HFF-Myc (cell line): ENCODE measurements at regions not wholly inside any gene's neighbourhood (a gene's known extent, or its start where the extent isn't known, plus 50 kb on each side); places are given as distances from the start of the nearest gene placed in this dataset.
"Not testable (repeated sequence)": the region's sequence is repeated elsewhere in the genome, so short reads cannot be mapped to it uniquely, and the experiment has no call there.

Source experiments
- DNase-seq: peaks from one replicate; pipeline ENCODE4 v3.0.0-alpha.2; 2011; ENCODE audit warnings: low read depth; ENCODE audit errors: extremely low read depth
- H3K4me3 ChIP-seq: replicated peaks from 2 replicates; pipeline ENCODE4 v1.5.1; 2011; ENCODE audit warnings: low read depth, mild to moderate bottlenecking, control low read depth, low read length
- TF ChIP-seq, protein P1 (sequence below): IDR thresholded peaks from 2 replicates; pipeline ENCODE4 v1.5.1; 2012; ENCODE audit warnings: mild to moderate bottlenecking, low read depth, low read length, control low read depth; ENCODE audit errors: missing control alignments

GRCh38 chr6:74346936-74347535 lies 651.0 kb downstream of the CD109 start:
- no peak for DNase-seq
- no peak overlapping the region for H3K4me3 ChIP-seq
- TF ChIP-seq, protein P1, sequence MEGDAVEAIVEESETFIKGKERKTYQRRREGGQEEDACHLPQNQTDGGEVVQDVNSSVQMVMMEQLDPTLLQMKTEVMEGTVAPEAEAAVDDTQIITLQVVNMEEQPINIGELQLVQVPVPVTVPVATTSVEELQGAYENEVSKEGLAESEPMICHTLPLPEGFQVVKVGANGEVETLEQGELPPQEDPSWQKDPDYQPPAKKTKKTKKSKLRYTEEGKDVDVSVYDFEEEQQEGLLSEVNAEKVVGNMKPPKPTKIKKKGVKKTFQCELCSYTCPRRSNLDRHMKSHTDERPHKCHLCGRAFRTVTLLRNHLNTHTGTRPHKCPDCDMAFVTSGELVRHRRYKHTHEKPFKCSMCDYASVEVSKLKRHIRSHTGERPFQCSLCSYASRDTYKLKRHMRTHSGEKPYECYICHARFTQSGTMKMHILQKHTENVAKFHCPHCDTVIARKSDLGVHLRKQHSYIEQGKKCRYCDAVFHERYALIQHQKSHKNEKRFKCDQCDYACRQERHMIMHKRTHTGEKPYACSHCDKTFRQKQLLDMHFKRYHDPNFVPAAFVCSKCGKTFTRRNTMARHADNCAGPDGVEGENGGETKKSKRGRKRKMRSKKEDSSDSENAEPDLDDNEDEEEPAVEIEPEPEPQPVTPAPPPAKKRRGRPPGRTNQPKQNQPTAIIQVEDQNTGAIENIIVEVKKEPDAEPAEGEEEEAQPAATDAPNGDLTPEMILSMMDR = no peak

DNA sequence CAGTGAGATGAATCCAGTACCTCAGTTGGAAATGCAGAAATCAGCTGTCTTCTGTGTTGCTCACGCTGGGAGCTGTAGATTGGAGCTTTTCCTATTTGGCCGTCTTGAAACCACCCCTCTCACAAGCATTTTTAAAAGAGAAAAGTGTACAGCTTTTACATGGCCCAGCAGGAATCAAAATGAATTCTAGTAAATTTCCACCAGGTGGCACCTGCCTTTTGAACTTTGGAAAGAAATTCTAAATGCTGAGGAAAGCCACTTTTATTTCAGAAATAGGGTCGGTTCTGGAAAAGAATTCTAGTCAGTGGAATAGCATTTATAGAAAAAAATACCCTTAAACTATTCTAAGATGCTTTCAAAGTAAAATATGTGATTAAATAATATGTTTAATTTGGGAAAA lies 647.8 kb downstream of the CD109 start:
- H3K4me3 ChIP-seq = no peak overlapping the region
- no peak for DNase-seq
- TF ChIP-seq, protein P1 = peak; percentile 10

GRCh38 chr6:74343321-74343720 lies 647.3 kb downstream of the CD109 start:
- not testable (repeated sequence) for DNase-seq, H3K4me3 ChIP-seq

- DNase-seq = no peak
- no peak overlapping the region for H3K4me3 ChIP-seq
- TF ChIP-seq, protein P1 = no peak
Observed at GRCh38 chr6:74334722-74335121, 638.7 kb downstream of the CD109 start.

GRCh38 chr6:74333406-74333805 lies 637.4 kb downstream of the CD109 start:
- TF ChIP-seq, protein P1 = no peak
- no peak for DNase-seq
- H3K4me3 ChIP-seq = no peak overlapping the region

DNA sequence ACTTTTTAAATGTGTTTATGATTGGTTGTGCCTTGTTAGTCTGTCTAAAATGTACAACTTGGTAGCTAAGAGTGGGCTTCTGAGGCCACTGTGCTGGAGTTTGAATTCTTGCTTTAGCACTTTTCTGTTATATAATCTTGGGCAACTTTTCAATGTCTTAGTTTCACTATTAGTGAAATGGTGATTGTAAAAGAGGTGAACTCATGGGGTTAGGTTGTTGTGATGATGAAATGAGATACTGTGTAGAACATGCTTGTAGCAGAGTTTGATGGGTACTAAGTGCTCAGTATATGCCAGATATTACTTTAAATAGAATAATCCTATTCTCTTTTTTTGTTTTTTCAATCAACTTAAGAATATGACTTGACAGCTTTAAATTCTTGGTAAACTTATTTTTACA lies 624.7 kb downstream of the CD109 start:
- DNase-seq = no peak
- TF ChIP-seq, protein P1 = no peak
- no peak overlapping the region for H3K4me3 ChIP-seq

DNA sequence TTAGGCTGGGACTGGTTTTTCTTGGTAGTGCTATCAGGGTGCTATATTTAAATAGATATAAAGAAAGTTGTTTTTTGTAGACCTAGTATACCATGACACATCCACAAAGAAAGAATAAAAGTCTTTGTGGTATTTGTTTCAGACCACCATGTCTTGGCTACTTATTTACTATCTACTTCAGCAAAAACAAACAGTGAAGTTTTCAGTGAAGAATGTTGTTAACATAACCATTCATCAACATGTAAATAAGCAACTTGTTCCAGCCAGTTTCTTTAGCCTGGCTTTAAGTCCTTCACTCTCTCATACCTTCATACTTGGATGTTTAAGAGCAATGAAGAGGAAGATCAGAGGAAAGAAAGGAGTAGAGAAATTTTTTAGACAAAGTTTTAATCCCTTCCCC lies 624.1 kb downstream of the CD109 start:
- TF ChIP-seq, protein P1 = no peak

More for the DNA sequence above, 624.1 kb downstream of the CD109 start:
- no peak overlapping the region for H3K4me3 ChIP-seq
- DNase-seq = no peak
